ENCODE measurements at regions not wholly inside any gene's neighbourhood (a gene's known extent, or its start where the extent isn't known, plus 50 kb on each side); places are given as distances from the start of the nearest gene placed in this dataset.

- TF ChIP-seq CTCF (IDR thresholded peaks at IDR 0.05) (no peak), SIN3A (IDR thresholded peaks at IDR 0.05; ENCODE audit: borderline replicate concordance, insufficient read depth, low read depth, low read length) (no peak), REST (IDR thresholded peaks at IDR 0.05; ENCODE audit: insufficient read depth in 1 of 2, low read depth in 2 of 2, low read length in 1 of 2) (no peak), POLR2AphosphoS5 (IDR thresholded peaks at IDR 0.05; ENCODE audit: low read depth, low read length) (no peak)
Observed at GRCh38 chr1:80023358-80023757, 1016.8 kb upstream of the ADGRL4 start.

Measured in Panc1 (cell line).